SK-N-SH treated with all-trans-retinoic acid at 6 μM for 48 hours (cell line): ENCODE measurements at regions not wholly inside any gene's neighbourhood (a gene's known extent, or its start where the extent isn't known, plus 50 kb on each side); places are given as distances from the start of the nearest gene placed in this dataset.

ENCODE experiments used
- ARNTL ChIP-seq: fragments of 450-650 bp; formaldehyde crosslinking; IDR thresholded peaks from 2 replicates; pipeline ENCODE4 v1.5.0; 2020; ENCODE audit warnings: low read depth, mild to moderate bottlenecking, moderate library complexity, borderline replicate concordance
- BACH2 ChIP-seq: fragments of 250-450 bp; sonication (Bioruptor Pico); IDR thresholded peaks from 2 replicates; pipeline ENCODE4 v1.9.0; 2021; ENCODE audit warnings: mild to moderate bottlenecking, borderline replicate concordance
- CSDC2 ChIP-seq: fragments of 250-450 bp; sonication (Bioruptor Pico); IDR thresholded peaks from 2 replicates; pipeline ENCODE4 v1.5.0; 2020; ENCODE audit warnings: mild to moderate bottlenecking, moderate library complexity
- ISL1 ChIP-seq: fragments of 250-450 bp; sonication (Bioruptor Pico); IDR thresholded peaks from 2 replicates; pipeline ENCODE4 v2.1.2; 2022; ENCODE audit warnings: mild to moderate bottlenecking, moderate library complexity
- SNAI2 ChIP-seq: fragments of 250-450 bp; sonication (Bioruptor Pico); IDR thresholded peaks from 2 replicates; pipeline ENCODE4 v1.5.0; 2020; ENCODE audit warnings: mild to moderate bottlenecking, moderate library complexity
- TOX ChIP-seq: fragments of 250-450 bp; sonication (Bioruptor Pico); IDR thresholded peaks from 2 replicates; pipeline ENCODE4 v1.8.0; 2021; ENCODE audit warnings: mild to moderate bottlenecking, moderate library complexity, borderline replicate concordance
- ZFP3 ChIP-seq: fragments of 250-450 bp; sonication (Bioruptor Pico); IDR thresholded peaks from 2 replicates; pipeline ENCODE4 v1.5.0; 2020; ENCODE audit warnings: mild to moderate bottlenecking, moderate library complexity
- ZFP30 ChIP-seq: fragments of 450-650 bp; formaldehyde crosslinking; IDR thresholded peaks from 2 replicates; pipeline ENCODE4 v1.5.0; 2022; ENCODE audit warnings: mild to moderate bottlenecking, moderate library complexity
- ZNF565 ChIP-seq: fragments of 450-650 bp; formaldehyde crosslinking; conservative IDR thresholded peaks from 2 replicates; pipeline ENCODE4 v1.5.0; 2020; ENCODE audit warnings: low read depth, mild to moderate bottlenecking, moderate library complexity
- TF ChIP-seq, protein P1 (sequence below): fragments of 250-450 bp; sonication (Bioruptor Pico); IDR thresholded peaks from 2 replicates; pipeline ENCODE4 v1.5.1; 2020; ENCODE audit warnings: low read depth, mild to moderate bottlenecking, moderate library complexity
- TF ChIP-seq, protein P2 (sequence below): fragments of 250-450 bp; sonication (Bioruptor Pico); IDR thresholded peaks from 2 replicates; pipeline ENCODE4 v1.8.0; 2020; ENCODE audit warnings: mild to moderate bottlenecking, moderate library complexity, borderline replicate concordance

DNA sequence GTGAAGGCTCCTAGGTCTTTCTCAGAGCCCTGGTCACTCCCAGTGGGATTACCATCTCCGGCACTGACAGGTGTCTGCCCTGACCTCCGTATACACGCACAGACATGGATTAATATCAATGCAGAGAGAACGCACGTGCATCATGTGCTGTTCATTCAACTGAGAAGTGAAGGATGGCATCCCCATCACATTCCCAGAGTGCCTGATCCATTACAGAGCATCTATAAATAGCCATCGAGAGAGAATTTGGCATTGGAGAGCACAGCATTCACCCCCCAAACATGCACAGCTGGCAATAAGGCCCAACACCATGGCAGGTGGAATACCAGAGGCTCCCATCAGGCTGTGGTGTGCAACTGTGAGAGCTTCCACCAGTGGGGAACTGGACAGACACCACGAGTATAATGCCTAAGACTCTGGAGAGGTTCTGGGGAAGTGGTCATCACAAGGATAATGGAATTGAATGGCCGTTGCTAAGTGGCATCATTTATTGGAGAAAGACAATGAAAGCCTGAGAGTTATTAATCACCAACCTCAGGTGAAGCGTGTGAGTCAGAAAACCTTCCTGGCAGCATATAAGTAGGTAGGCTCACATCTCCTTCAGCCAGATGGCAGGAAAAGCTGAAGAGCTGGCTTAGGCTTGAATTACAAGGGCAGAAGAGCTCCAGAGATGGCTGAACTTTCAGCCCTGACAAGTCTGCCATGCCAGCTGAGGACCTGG is 244.5 kb upstream of the ID2 start:
- no peak for TF ChIP-seq ZFP3 (CRISPR knock-in tag)
- TF ChIP-seq, protein P1, sequence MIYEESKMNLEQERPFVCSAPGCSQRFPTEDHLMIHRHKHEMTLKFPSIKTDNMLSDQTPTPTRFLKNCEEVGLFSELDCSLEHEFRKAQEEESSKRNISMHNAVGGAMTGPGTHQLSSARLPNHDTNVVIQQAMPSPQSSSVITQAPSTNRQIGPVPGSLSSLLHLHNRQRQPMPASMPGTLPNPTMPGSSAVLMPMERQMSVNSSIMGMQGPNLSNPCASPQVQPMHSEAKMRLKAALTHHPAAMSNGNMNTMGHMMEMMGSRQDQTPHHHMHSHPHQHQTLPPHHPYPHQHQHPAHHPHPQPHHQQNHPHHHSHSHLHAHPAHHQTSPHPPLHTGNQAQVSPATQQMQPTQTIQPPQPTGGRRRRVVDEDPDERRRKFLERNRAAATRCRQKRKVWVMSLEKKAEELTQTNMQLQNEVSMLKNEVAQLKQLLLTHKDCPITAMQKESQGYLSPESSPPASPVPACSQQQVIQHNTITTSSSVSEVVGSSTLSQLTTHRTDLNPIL (CRISPR knock-in tag): no peak
- no peak for TF ChIP-seq ZNF565 (CRISPR knock-in tag)
- TF ChIP-seq CSDC2 (CRISPR knock-in tag): no peak
- no peak for TF ChIP-seq ARNTL (CRISPR knock-in tag)
- TF ChIP-seq ZFP30: no peak
- no peak for TF ChIP-seq TOX
- TF ChIP-seq, protein P2, sequence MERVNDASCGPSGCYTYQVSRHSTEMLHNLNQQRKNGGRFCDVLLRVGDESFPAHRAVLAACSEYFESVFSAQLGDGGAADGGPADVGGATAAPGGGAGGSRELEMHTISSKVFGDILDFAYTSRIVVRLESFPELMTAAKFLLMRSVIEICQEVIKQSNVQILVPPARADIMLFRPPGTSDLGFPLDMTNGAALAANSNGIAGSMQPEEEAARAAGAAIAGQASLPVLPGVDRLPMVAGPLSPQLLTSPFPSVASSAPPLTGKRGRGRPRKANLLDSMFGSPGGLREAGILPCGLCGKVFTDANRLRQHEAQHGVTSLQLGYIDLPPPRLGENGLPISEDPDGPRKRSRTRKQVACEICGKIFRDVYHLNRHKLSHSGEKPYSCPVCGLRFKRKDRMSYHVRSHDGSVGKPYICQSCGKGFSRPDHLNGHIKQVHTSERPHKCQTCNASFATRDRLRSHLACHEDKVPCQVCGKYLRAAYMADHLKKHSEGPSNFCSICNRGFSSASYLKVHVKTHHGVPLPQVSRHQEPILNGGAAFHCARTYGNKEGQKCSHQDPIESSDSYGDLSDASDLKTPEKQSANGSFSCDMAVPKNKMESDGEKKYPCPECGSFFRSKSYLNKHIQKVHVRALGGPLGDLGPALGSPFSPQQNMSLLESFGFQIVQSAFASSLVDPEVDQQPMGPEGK: no peak
- no peak for TF ChIP-seq ISL1
- no peak for TF ChIP-seq BACH2 (CRISPR knock-in tag)
- TF ChIP-seq SNAI2 (CRISPR knock-in tag): no peak
